PC-3 (cell line): ENCODE measurements at regions not wholly inside any gene's neighbourhood (a gene's known extent, or its start where the extent isn't known, plus 50 kb on each side); places are given as distances from the start of the nearest gene placed in this dataset.

Experiments
- EZH2 ChIP-seq: fragments of 300-600 bp; sonication (generic); IDR thresholded peaks from one replicate; pipeline ENCODE4 v1.6.1; 2017; ENCODE audit warnings: antibody characterized with exemption, mild to moderate bottlenecking, low read length; ENCODE audit not compliant: unreplicated experiment
- TF ChIP-seq, protein P1 (sequence below): fragments of 300-600 bp; sonication (generic); conservative IDR thresholded peaks from 2 replicates; pipeline ENCODE4 v1.5.1; 2017; ENCODE audit warnings: antibody characterized with exemption, low read depth, mild to moderate bottlenecking, low read length

DNA sequence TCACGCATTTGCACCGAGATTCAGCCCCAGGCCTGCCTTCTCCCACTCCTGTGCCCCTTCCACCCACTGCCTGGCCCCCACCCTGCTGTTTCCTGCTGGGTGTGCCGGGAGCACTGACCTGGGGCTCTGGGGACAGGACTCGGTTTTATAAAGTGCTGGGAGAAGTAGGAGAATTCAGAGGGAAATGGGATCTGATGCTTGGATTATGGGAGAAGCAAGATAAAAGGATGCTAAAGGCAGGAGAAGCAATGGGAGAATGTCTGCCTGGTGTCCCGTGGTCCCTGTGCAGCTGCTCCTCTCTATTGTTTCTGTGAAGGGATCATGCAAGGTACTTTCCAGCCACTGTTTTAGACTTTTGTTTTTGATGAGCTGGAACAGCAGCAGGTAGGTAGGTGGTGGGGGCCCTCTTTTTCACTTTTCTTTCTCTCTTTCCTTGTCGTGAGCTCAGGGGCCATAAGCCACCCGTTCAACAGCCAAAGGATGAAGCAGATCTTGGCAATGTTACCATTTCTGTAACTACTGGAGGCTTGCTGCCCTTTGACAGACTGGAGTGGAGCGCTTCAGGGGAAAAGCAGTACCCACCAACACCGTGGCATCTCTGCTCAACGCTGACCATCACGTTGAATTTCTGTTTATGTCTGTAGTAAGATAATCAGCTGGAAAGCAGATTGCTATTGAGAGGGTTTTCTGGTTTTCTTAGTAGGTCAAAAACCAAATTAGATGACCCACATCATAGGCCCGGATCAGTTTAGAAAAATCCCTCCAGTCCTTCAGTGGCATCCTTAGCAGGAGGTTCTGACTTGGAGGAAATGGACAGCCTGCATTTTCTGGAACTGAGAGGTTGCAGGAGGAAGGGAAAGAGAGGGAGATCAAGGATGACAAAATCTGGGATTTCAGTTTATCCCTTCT lies 63.8 kb upstream of the ENPP6 start:
- TF ChIP-seq, protein P1, sequence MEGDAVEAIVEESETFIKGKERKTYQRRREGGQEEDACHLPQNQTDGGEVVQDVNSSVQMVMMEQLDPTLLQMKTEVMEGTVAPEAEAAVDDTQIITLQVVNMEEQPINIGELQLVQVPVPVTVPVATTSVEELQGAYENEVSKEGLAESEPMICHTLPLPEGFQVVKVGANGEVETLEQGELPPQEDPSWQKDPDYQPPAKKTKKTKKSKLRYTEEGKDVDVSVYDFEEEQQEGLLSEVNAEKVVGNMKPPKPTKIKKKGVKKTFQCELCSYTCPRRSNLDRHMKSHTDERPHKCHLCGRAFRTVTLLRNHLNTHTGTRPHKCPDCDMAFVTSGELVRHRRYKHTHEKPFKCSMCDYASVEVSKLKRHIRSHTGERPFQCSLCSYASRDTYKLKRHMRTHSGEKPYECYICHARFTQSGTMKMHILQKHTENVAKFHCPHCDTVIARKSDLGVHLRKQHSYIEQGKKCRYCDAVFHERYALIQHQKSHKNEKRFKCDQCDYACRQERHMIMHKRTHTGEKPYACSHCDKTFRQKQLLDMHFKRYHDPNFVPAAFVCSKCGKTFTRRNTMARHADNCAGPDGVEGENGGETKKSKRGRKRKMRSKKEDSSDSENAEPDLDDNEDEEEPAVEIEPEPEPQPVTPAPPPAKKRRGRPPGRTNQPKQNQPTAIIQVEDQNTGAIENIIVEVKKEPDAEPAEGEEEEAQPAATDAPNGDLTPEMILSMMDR, result no peak
- TF ChIP-seq EZH2, result no peak
